GM12878 (cell line): ENCODE measurements at regions not wholly inside any gene's neighbourhood (a gene's known extent, or its start where the extent isn't known, plus 50 kb on each side); places are given as distances from the start of the nearest gene placed in this dataset.

Source experiments
- ATAC-seq: fragments of 200-7000 bp; cut with Tn5 transposase; 3 replicates; pipeline ENCODE4 v1.9.1; 2020; ENCODE audit warnings: mild to moderate bottlenecking, moderate library complexity
- BruUV-seq: library from RNA; stranded (reverse); fragments of 400-500 nt; replicated peaks from 2 replicates; lab custom pipeline; 2021; lab: Mats Ljungman, UMichigan
- CTCF ChIA-PET: fragments of 300-600 bp; sonication (Branson Sonifier 250); formaldehyde crosslinking; extraction: SDS; loops from one replicate; lab custom pipeline; 2021; ENCODE audit warnings: inconsistent platforms; lab: Yijun Ruan, JAX
- POLR2A ChIA-PET: fragments of 350-600 bp; formaldehyde crosslinking; extraction: SDS; loops from one replicate; lab custom pipeline; 2021; ENCODE audit warnings: inconsistent platforms; lab: Charles Lee
- RAD21 ChIA-PET: fragments of 300-600 bp; sonication (Branson Sonifier 250); formaldehyde crosslinking; loops from one replicate; lab custom pipeline; 2023; ENCODE audit warnings: antibody characterized with exemption; ENCODE audit not compliant: unreplicated experiment; lab: Charles Lee
- SMC1A ChIA-PET: fragments of 300-600 bp; sonication (Branson Sonifier 250); formaldehyde crosslinking; loops from one replicate; lab custom pipeline; 2023; ENCODE audit not compliant: unreplicated experiment, uncharacterized antibody; lab: Charles Lee
- DNase-seq: peaks from one replicate; pipeline ENCODE4 v3.0.0-alpha.2; 2011; ENCODE audit warnings: low read depth, low spot score
- FAIRE-seq: peaks from 3 replicates; lab custom pipeline; 2011; peaks lifted over from hg19 to GRCh38; lab: Jason Lieb, UNC
- H2AFZ ChIP-seq: 2 replicates; pipeline ENCODE4 v1.6.0; 2011; ENCODE audit warnings: low read depth, low read length, control low read depth; ENCODE audit not compliant: control insufficient read depth
- H3K27ac ChIP-seq: 2 replicates; pipeline ENCODE4 v1.5.1; 2011; ENCODE audit warnings: control low read depth; ENCODE audit not compliant: control insufficient read depth, insufficient read depth
- H3K27me3 ChIP-seq, 2 experiments: replicated peaks in 1 of 2; 2 replicates each; pipeline versions ENCODE4 v1.6.0 to v1.6.1; 2011; ENCODE audit warnings: low read length in 1 of 2; ENCODE audit not compliant: control insufficient read depth in 2 of 2, insufficient read depth in 2 of 2
- H3K36me3 ChIP-seq, 2 experiments: 2 replicates each; pipeline ENCODE4 v1.5.1; 2011; ENCODE audit warnings: low read length in 1 of 2; ENCODE audit not compliant: control insufficient read depth in 2 of 2, insufficient read depth in 2 of 2
- H3K4me1 ChIP-seq: 2 replicates; pipeline ENCODE4 v1.6.1; 2011; ENCODE audit warnings: mild to moderate bottlenecking, low read length, moderate library complexity, mixed read lengths; ENCODE audit not compliant: control insufficient read depth, insufficient read depth
- H3K4me2 ChIP-seq: 2 replicates; pipeline ENCODE4 v1.6.0; 2011; ENCODE audit warnings: control low read depth; ENCODE audit not compliant: control insufficient read depth, insufficient read depth
- H3K4me3 ChIP-seq: fragments of 200-600 bp; sonication (generic); 2 replicates; pipeline ENCODE4 v1.5.1; 2016
- H3K79me2 ChIP-seq: 2 replicates; pipeline ENCODE4 v1.6.0; 2011; ENCODE audit warnings: low read length; ENCODE audit not compliant: control insufficient read depth, insufficient read depth
- H3K9ac ChIP-seq: 2 replicates; pipeline ENCODE4 v1.8.0; 2011; ENCODE audit warnings: low read length, control low read depth, mixed read lengths; ENCODE audit not compliant: control insufficient read depth, insufficient read depth
- H3K9me3 ChIP-seq: replicated peaks from 3 replicates; pipeline ENCODE4 v1.5.1; 2011; ENCODE audit warnings: mild to moderate bottlenecking, low read length; ENCODE audit not compliant: control insufficient read depth, insufficient read depth
- H4K20me1 ChIP-seq: 2 replicates; pipeline ENCODE4 v1.6.0; 2011; ENCODE audit not compliant: control insufficient read depth, insufficient read depth
- ASH2L ChIP-seq: fragments of 300-600, 200-600 bp; sonication (generic); IDR thresholded peaks from 2 replicates; pipeline ENCODE4 v1.6.1; 2017; ENCODE audit warnings: low read depth, mild to moderate bottlenecking, borderline replicate concordance
- ATF7 ChIP-seq: fragments of 450-650 bp; IDR thresholded peaks from 2 replicates; pipeline ENCODE4 v1.6.1; 2016; ENCODE audit warnings: low read depth, mild to moderate bottlenecking
- CBFB ChIP-seq: IDR thresholded peaks from 2 replicates; pipeline ENCODE4 v1.6.1; 2016; ENCODE audit warnings: antibody characterized with exemption, low read depth
- CEBPB ChIP-seq, 2 experiments: fragments of 150-350 bp in 1 of 2; IDR thresholded peaks; 2 replicates each; pipeline ENCODE4 v1.6.1; 2012 to 2014; ENCODE audit warnings: low read depth in 2 of 2, low read length in 2 of 2, borderline replicate concordance in 1 of 2, inconsistent platforms in 1 of 2
- CREB1 ChIP-seq: IDR thresholded peaks from 2 replicates; pipeline ENCODE4 v1.6.1; 2012; ENCODE audit warnings: low read depth, mild to moderate bottlenecking, inconsistent platforms
- CTCF ChIP-seq, 3 experiments: IDR thresholded peaks in 2 of 3; conservative IDR thresholded peaks in 1 of 3; 2 replicates each; pipeline ENCODE4 v1.5.1; 2011; ENCODE audit warnings: low read depth in 3 of 3, low read length in 3 of 3, mild to moderate bottlenecking in 3 of 3, control low read depth in 2 of 3, moderate library complexity in 2 of 3, inconsistent platforms in 1 of 3, mixed read lengths in 1 of 3; ENCODE audit not compliant: control insufficient read depth in 2 of 3, insufficient read depth in 1 of 3; ENCODE audit errors: extremely low read depth in 1 of 3
- ELK1 ChIP-seq: IDR thresholded peaks from 2 replicates; pipeline ENCODE4 v1.6.1; 2012; ENCODE audit warnings: low read depth, low read length, improper control_type of control experiment
- EP300 ChIP-seq, 2 experiments: fragments of 150-350 bp in 1 of 2; IDR thresholded peaks; 2 replicates each; pipeline ENCODE4 v1.6.1; 2011 to 2012; ENCODE audit warnings: low read depth in 2 of 2, low read length in 2 of 2, borderline replicate concordance in 1 of 2, improper control_type of control experiment in 1 of 2, inconsistent platforms in 1 of 2; ENCODE audit not compliant: control insufficient read depth in 1 of 2
- IKZF1 ChIP-seq: fragments of 450-650 bp; conservative IDR thresholded peaks from 2 replicates; pipeline ENCODE4 v1.6.1; 2017; ENCODE audit warnings: antibody characterized with exemption, mild to moderate bottlenecking
- IKZF2 ChIP-seq, 2 experiments: fragments of 450-650 bp; IDR thresholded peaks; 2 replicates each; pipeline ENCODE4 v1.6.1; 2017; ENCODE audit warnings: mild to moderate bottlenecking in 2 of 2, moderate library complexity in 2 of 2
- MYC ChIP-seq: IDR thresholded peaks from 2 replicates; pipeline ENCODE4 v1.6.1; 2011; ENCODE audit warnings: mild to moderate bottlenecking, low read length, moderate library complexity, inconsistent platforms; ENCODE audit not compliant: insufficient read depth, insufficient replicate concordance, insufficient read length, severe bottlenecking
- NR2C2 ChIP-seq: IDR thresholded peaks from 2 replicates; pipeline ENCODE4 v1.6.1; 2011; ENCODE audit warnings: borderline replicate concordance, low read depth; ENCODE audit not compliant: control insufficient read depth, insufficient read length
- PAX5 ChIP-seq: IDR thresholded peaks from 2 replicates; pipeline ENCODE4 v1.6.1; 2011; ENCODE audit warnings: low read depth, low read length, borderline replicate concordance
- RAD21 ChIP-seq: IDR thresholded peaks from 2 replicates; pipeline ENCODE4 v1.6.1; 2011; ENCODE audit warnings: mild to moderate bottlenecking, low read depth, low read length, moderate library complexity; ENCODE audit not compliant: insufficient read depth
- RBBP5 ChIP-seq: fragments of 200-600 bp; sonication (generic); conservative IDR thresholded peaks from 2 replicates; pipeline ENCODE4 v1.6.1; 2016
- SMARCA5 ChIP-seq: fragments of 450-650 bp; IDR thresholded peaks from 2 replicates; pipeline ENCODE4 v1.6.1; 2017; ENCODE audit warnings: mild to moderate bottlenecking
- ZBTB33 ChIP-seq: fragments of 450-650 bp; IDR thresholded peaks from 2 replicates; pipeline ENCODE4 v1.6.1; 2017; ENCODE audit warnings: mild to moderate bottlenecking
- ZNF384 ChIP-seq: IDR thresholded peaks from 2 replicates; pipeline ENCODE4 v1.6.1; 2012; ENCODE audit warnings: low read depth, mild to moderate bottlenecking, low read length, improper control_type of control experiment, borderline replicate concordance
- WGBS: methylation state at CpG from one replicate; pipeline ENCODE4 v1.1.6; 2016; ENCODE audit warnings: low lambda C conversion rate; ENCODE audit not compliant: insufficient replicate concordance, insufficient coverage; ENCODE audit errors: missing lambda C conversion rate; 5-methylcytosine and 5-hydroxymethylcytosine counted together
- in situ Hi-C: fragments of 300-500 bp; cut with MboI; formaldehyde crosslinking; loops from 9 replicates; pipeline ENCODE4 v1.14.3; 2018; ENCODE audit warnings: mixed read lengths
- intact Hi-C: fragments of 100-400 bp; cut with micrococcal nuclease; formaldehyde crosslinking; loops from one replicate; pipeline ENCODE4 v1.14.2; 2022; ENCODE audit not compliant: unreplicated experiment

GRCh38 chr6:4008324-4009047, 70.5 kb downstream of the FAM217A start:
- peak; percentile 27 for FAIRE-seq
- SMC1A ChIA-PET: interaction anchor here (1.0 to 3.0 kb wide), 6 partner anchors 9 to 745 kb away, joined by 3 to 12 read pairs (median 6); a partner anchor contains a TSS
- no peak for TF ChIP-seq NR2C2
- TF ChIP-seq PAX5: no peak
- peak; percentile 56 for TF ChIP-seq RAD21
- TF ChIP-seq IKZF2 (IDR thresholded peaks at IDR 0.05): no peak
- no peak for TF ChIP-seq SMARCA5
- TF ChIP-seq ZBTB33: no peak
- peak; percentile 38 to 61 (median 43); a peak in 5 of 6 replicates for TF ChIP-seq CTCF (IDR thresholded peaks at IDR 0.05 in 2 of 3, conservative IDR thresholded peaks at IDR 0.05 in 1 of 3; ENCODE audit: control insufficient read depth in 2 of 3, extremely low read depth in 1 of 3, insufficient read depth in 1 of 3, low read depth in 3 of 3, low read length in 3 of 3)
- TF ChIP-seq IKZF1: no peak
- no peak for TF ChIP-seq CREB1
- TF ChIP-seq CBFB: no peak
- TF ChIP-seq ASH2L: no peak
- no peak for TF ChIP-seq RBBP5
- TF ChIP-seq CEBPB (IDR thresholded peaks at IDR 0.05; ENCODE audit: borderline replicate concordance in 1 of 2, low read depth in 2 of 2, low read length in 2 of 2): no peak
- no peak for TF ChIP-seq MYC
- no peak for TF ChIP-seq ELK1
- no peak for TF ChIP-seq ZNF384
- peak; percentile 53; the same call in 1 of the 2 replicates for TF ChIP-seq ATF7
- no peak for TF ChIP-seq EP300 (IDR thresholded peaks at IDR 0.05; ENCODE audit: borderline replicate concordance in 1 of 2, control insufficient read depth in 1 of 2, low read depth in 2 of 2, low read length in 2 of 2)

More at GRCh38 chr6:4008324-4009047, 70.5 kb downstream of the FAM217A start:
- 58% methylated on average over 3 of the region's 3 CpGs for WGBS
- H3K27me3 ChIP-seq: no peaks in the 10 kb centered on the region
- H3K27ac ChIP-seq: no peak overlapping the region
- CTCF ChIA-PET: interaction anchor here (0.8 to 3.8 kb wide), 12 partner anchors 8 to 267 kb away, joined by 3 to 21 read pairs (median 4); a partner anchor contains a TSS
- intact Hi-C loops: loop anchor here (5.0 kb wide), 1 partner anchor 266 kb away; no protein-coding TSS in a partner anchor
- RAD21 ChIA-PET: interaction anchor here (1.1 to 2.3 kb wide), 2 partner anchors 13 to 265 kb away, joined by 3 to 7 read pairs; a partner anchor contains a TSS
- peaks cover 7% of the 10 kb centered on the region for H3K79me2 ChIP-seq
- no peak overlapping the region for H3K4me3 ChIP-seq
- H3K4me1 ChIP-seq: peaks cover 5% of the 10 kb centered on the region; the same call in 1 of the 2 replicates
- H3K9me3 ChIP-seq: no peaks in the 10 kb centered on the region; the same call in 2 of the 3 replicates
- POLR2A ChIA-PET: interaction anchor here (0.6 kb wide), 1 partner anchor 40 kb away, joined by 4 read pairs; no protein-coding TSS in a partner anchor
- no peaks in the 10 kb centered on the region for H3K36me3 ChIP-seq
- BruUV-seq: no TSS peak
- in situ Hi-C loops: no loop called here
- H4K20me1 ChIP-seq: no peaks in the 10 kb centered on the region; the same call in 1 of the 2 replicates
- no peak overlapping the region for H3K9ac ChIP-seq
- DNase-seq (no peak), ATAC-seq (peak; percentile 68)
- H2AFZ ChIP-seq: no peak overlapping the region; the same call in 1 of the 2 replicates
- no peak overlapping the region for H3K4me2 ChIP-seq
